ENCODE measurements at regions not wholly inside any gene's neighbourhood (a gene's known extent, or its start where the extent isn't known, plus 50 kb on each side); places are given as distances from the start of the nearest gene placed in this dataset.

DNA sequence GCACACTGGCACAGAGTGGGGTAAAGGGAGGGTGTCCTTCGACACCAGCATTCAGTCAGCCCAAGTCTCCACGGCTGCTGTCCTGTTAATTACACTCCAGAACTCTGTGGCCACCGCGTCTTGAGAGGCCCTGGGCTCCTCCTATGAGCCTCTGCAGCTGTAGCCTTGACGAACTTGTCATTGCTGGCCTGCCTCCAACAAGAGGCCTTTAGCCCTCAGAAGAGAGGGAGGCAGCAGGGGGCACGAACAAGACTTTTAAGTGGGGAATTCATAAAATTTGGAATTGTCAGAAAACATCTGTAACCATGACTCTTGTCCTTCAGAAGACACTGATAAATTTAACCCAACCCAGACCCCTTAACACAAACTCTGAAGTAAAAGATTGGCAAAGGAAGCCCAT is 241.9 kb downstream of the UQCRFS1 start:
- DNase-seq = no peak

DNA sequence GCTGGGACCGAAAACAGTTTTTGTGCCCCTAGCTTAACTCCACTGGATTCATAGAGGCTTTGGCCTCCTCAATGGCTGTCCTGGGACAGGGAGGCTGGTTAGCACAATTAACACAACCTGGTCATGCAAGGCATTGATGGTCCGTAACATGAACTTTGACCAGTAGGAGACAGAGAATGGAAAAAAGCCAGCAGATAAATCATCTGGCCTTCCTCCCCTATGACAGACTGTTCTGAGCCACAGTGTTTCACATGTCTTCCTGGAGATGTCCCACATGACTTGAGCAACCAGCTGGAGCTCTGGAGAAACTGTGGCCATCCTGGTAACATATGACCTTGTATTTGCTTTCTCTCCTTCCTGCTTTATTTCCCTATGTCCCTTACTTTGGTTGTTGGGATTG is 244.2 kb downstream of the UQCRFS1 start:
- DNase-seq = no peak

DNA sequence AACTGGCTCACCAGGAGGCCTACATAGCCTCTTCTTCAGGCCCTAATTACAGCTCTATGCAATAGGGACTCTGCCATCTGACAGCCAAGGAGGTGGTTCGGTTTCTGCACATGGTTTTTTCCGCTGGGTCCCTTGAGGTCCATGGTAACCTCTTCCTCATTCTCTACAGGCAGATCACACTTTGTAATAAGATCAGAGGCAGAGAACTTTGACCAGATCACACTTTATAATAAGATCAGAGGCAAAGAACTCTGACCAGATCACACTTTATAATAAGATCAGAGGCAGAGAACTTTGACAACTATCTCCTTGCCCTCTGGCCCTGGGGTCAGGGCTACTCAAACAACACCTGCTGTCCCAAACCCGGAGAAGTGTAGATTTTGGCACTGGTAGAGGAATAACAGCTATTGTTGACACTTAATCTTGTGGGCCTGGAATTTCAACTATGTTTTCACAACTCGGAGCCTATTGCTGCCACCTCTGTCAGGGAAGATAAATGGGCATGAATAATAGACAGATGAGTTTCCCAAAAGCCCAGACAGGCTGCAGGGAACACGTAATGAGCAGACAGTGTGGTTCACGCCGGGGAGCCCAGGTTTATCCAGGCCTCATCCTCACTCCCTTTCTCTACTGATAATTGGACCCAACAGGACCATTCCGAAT is 246.1 kb downstream of the UQCRFS1 start:
- no peak for DNase-seq

DNA sequence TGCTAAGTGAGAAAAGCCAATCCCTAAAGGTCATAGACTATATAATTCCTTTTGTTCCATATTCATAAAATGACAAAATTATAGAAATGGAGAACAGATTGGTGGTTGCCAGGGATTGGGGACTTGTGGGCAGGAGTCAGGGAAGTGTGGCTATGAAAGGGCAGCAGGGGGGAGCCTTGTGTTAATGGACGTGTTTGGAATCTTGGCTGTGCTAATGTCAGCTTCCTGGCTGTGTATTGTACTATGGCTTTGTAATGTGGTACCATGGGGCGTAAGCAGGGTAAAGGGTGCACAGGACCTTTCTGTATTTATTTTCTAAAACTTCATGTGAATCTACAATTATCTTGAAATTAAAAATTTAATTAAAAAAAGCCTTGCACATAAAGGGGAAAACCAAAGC is 248.5 kb downstream of the UQCRFS1 start:
- no peak for DNase-seq

DNA sequence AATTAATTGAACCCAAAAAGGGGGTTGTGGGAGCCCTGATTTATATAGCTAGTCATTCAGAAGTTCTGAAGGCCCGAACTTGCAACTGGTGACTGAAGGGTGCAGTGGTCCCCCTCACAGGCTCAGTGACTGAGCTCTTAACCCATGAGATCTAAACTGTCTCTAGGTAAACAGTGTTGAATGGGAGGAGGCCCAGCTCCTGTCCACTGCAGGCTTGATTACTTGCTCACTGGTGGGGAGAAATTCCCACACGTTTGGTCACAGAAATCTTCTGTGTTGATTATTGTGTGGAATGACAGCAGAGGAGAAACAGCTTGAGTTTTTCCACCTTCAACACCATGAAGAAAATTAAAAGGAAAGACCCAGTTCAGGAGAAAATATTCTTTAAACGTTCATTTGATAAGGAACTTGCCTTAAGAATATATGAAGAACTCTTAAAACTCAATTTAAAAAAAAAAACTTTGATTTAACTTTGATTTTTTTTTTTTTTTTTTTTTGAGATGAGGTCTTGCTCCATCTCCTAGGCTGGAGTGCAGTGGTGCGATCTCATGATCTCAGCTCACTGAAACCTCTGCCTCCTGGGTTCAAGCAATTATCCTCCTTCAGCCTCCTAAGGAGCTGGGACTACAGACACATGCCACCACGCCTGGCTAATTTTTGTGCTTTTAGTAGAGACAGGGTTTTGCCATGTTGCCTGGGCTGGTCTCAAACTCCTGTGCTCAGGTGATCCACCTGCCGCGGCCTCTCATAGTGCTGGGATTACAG is 249.3 kb downstream of the UQCRFS1 start:
- no peak for DNase-seq

DNA sequence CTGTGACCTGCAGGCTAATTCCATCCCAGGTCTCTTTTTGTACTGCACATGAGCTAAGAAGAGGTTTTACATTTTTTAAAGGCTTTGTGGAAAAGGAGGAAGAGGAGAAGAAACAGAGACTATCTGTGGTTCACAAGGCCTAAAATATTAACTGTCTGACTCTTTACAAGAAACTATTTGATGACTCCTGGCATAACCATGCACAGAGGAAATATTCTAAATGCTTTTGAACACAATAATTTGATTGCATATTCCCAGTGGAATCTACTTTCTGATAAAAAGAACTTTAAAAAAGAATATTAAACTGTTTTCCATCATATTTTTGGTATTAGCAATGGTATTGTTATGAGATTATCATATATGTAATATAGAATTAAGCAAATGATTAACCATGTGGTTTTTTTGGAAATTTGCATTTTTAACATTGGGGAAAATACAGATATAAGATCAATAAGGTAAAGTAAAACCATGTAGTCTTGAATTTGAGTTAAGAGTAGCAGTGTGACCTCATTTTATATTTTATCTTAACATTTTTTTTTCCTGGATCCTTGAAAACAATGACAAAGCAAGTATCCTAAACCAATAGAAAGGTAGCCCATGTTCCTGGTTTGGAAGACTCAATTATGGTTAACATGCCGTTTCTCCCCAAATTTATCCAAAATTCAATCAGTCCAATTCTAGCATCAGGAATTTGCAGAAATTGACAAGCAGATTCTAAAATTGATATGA is 251.0 kb downstream of the UQCRFS1 start:
- no peak for DNase-seq

DNA sequence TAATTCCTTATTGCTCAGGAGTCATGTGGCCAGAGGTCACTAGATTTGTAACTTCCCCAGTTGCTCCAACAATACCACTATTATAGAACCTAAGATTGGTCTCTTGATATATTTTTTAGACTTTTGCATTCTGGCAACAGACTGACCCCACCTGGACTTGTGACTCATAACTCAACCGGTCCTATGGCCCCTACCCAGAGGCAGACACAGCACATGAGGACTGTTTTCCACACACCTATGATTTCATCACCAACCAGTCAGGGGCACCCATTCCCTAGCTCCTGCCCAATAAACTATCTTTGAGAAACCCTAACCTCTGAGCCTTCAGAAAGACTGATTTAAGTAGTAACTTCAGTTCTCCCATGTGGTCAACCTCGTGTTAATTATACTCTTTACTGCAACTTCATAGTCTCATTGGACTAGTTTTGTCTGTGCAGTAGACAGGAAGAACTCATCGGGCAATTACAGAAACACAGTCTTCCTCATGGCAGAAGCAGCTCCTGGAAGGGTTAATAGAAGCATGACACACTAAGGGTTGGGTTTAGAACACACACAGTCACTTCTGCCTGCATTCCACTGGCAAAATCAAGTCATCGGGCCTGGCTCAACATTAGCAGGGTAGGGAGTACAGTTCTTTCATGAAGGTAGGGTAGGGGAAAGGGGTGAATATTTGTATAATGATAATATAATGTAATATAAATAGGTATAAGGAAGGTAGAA is 251.8 kb downstream of the UQCRFS1 start:
- DNase-seq = no peak

DNA sequence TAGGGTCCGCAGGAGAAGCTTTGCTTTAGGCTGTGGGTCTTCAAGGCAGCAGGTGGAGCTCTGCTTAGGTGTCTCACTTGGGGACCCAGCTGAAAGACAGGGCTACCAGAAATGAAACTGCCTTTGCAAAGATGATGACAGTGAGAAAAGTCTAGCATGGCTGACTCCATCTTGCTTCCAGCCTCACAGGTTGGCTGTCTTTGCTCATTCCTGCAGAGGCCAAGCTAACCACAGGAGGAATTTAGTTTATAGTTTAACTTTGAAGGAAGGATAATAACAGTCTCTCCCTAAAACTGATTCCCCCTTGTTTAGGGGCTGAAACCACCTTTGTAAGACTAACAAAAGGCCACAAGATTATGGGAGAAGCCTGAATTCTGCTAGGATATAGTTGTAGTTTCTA is 252.4 kb downstream of the UQCRFS1 start:
- no peak for DNase-seq

DNA sequence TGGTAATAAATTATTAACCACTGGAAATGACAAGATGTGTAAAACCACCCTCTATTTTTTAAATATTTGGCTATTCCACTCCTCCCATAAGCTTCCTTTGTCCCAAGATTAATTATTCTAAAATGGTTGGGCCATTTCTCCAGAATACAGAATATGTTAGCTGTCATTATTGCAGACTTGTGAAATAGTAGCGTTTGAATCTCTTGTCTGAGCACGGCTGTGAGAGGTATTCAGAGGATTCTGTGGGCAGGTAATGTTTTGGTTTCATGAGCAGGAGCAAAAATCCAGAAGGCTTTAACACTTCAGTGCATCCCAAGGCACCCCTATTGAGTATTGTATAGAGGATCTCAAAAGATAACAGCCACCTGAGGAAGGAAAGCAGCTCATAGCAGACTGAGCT is 256.0 kb downstream of the UQCRFS1 start:
- no peak for DNase-seq

DNA sequence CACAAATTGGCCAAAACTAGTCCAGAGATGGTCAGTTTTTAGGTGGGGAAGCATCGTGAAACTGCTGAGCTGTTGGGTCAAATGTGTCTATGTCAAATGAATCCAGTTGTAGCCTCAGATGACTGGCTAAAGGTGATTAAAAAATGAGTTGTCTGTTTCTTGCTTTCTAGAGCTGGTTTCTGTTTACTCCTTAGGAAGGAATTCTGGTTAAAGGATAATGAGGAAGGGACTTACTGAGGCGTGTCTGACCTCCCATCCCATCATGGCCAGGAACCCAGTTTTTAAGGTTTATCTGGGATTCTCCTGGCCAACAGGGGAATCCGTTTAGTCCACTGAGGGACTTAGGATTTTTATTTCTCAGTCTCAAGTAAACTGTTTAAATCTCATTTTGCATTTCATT is 256.5 kb downstream of the UQCRFS1 start:
- no peak for DNase-seq

DNA sequence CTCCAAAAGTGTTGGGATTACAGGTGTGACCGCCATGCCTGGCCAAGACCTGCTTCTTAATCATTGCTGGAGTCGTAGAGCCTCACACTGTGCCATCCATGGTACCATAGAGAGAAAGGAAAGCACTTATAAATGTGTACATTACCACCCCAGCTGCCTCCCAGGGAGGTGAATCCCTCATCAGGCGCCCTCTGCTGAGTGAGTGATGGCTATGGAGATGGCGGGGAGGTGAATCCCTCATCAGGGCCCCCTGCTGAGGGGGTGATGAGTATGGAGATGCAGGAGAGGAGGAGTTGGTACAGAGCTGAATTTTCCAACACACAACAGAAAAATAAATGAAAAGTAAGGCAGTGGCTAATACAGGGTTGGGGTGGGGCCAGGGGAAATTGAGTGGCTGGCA is 263.4 kb downstream of the UQCRFS1 start:
- DNase-seq = no peak

DNA sequence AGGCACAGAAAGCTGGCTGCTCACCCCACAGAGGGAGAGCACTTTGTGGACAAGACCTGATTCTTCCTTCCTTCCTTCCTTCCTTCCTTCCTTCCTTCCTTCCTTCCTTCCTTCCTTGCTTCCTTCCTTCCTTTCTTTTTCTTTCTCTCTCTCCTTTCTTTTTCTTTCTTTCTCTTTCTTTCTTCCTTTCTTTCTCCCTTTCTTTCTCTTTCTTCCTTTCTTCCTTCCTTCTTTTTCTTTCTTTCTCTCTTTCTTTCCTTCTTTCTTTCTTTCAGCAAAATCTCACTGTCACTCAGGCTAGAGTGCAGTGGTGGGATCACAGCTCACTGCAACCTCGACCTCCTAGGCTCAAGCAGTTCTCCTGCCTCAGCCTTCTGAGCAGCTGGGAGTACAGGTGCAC is 263.9 kb downstream of the UQCRFS1 start:
- DNase-seq = no peak

DNA sequence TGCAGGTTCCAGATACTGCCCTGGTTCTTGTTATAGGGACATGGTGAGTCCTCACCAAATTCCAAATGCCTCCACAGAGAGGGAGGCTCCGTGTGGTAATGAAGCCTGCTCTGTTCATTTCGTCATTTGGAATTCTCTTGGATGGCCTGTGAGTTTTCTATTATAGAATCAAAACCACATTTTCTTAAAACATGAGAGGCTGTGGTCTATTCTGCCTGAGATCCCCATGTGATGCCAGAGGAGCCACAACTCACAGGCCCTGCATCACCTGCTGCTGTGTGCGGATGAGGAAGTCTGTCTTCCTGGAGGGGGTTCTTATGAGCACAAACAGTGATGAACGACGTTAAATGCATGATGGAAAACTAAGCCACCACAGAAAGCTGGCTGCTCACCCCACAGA is 264.4 kb downstream of the UQCRFS1 start:
- no peak for DNase-seq

DNA sequence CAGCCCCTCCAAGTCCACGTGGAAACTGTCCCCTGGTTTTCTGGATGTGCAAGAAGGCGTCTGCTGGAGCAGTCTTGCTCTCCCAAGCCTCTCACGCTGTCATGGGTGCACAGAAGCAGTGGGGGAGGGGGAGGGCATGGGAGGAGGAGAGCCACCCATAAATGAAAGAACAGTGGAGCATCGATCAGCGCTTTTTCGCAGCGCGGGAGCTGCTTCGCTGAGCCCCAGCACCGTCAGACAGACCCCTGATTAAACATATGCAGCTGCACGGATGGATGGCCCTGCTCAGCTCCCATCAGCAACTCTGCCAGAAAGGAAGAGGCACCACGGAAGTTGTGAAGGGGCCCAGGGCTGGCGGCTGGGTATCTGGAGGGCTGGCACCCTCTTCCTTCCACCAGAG is 264.9 kb downstream of the UQCRFS1 start:
- no peak for DNase-seq

DNA sequence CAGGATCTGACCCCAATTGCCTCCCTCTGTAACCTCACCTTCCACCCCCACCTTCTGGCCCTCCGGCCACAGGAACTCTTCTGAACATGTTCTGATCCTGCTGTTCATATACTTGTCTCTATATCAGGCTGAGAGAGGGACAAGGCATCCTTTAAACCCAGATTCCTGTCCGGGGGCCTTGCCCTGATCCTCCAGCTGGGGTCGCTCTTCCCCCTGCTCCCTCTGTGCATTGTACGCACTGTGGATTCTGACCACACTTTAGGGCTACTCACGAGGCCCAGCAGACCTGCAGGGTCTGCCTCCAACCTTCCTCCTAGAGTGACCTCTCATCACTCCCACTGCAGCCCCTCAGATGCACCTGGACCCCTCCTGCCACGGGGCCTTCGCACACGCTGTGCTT is 269.3 kb downstream of the UQCRFS1 start:
- no peak for DNase-seq

DNA sequence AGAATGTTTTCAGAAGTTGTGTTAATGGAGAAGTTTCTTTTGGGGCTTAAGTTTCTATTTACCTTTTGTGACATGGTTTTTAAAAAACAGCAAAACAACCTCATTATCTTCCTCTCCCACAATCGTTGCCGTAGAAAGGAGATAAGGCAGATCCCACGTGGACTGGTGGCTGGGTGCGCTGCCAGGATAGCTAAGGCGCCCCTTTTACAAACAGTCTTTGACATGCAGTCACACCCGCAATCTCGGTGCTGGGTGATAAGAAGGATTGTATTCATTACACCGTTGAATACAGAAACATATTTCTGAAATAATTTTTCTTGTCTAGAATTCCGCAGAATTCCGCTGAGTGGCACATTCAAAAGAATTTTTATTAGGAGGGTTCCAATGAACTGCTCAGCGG is 271.1 kb downstream of the UQCRFS1 start:
- DNase-seq = no peak

DNA sequence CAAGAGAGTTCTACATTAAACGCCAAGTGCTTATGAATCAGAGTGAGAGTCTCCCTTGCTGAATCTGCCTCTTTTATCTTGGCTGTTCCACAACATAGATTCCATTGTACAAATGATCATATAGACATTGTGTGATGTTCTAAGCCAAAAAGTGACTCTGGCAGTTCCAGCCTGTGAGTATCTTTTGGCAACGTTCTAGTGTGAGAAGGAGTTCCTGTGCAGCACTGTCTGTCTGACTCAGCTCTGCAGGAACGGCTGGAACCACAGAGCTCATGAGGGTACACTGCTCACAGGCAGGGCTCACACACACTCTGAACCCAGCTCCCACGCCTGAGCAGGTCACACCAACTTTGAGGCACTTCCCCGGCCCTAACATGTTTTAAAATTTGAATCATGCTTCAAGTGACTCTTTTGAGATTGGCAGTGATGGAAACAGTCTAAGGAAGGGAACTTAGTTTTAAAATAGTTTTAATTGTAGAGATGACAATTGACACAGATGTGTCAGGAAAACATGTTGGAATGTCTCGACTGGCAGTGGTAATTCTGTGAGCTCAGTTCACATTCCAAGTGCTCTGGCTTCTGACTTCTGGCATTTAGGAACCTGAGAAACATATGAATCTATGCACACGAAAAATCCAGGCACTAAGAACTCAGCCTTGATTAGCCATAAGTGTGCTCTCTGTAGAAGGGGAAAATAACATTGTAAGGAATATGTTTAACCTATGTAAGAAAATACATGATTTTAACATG is 272.0 kb downstream of the UQCRFS1 start:
- no peak for DNase-seq

DNA sequence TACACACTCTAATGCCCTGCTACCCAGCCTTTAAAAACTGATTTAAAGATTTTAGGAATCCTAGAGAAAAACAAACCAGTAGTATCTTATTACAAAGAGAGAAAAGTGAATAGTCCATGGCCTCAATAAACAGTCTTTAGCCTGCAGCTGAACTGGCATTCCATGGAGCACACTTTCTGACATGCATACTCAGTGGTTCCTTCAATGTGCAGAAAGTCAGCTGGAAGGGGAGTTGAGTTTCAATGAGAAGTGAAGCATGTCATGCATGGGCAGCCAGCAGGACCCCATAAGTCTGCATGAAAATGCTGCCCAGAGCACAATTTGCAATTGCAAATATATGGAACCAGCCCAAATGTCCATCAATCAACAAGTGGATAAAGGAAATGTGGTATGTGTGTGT is 273.7 kb downstream of the UQCRFS1 start:
- no peak for DNase-seq

DNA sequence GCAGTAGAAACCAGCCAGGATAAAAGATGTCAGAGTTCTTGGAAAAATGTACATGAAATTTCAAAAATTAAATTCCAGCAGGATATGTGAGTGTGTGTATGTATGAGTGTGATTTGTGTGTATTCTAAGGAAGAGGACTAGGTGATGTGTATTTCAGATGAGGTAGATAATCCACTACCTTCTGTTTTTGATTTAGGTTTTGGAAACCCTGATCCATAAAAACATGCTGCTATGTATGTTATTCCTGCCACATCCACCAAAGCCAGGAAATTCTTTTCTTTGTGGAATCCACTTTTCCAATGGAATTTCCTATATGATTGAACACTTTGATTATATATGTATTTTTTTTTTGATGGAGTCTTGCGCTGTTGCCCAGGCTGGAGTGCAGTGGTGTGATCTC is 276.9 kb downstream of the UQCRFS1 start:
- DNase-seq = no peak

DNA sequence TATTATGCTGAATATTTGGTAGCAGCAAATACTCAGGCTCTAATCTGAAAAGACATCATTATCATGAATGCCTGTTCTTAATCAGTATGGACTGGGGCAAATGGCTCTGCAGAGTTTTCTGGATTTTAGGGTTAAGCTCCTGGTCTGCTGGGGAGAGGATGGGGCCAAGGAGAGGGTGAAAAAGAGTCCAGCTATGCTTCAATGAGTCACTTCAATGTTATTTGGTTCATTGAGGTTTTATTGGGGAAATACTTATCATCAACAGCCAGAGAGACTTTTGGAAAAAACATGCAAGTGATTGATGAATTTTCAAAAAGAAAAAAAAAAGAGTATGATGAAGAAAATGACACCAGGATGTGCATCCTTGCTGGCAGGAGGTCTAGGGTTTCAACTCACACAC is 278.3 kb downstream of the UQCRFS1 start:
- DNase-seq = no peak

DNA sequence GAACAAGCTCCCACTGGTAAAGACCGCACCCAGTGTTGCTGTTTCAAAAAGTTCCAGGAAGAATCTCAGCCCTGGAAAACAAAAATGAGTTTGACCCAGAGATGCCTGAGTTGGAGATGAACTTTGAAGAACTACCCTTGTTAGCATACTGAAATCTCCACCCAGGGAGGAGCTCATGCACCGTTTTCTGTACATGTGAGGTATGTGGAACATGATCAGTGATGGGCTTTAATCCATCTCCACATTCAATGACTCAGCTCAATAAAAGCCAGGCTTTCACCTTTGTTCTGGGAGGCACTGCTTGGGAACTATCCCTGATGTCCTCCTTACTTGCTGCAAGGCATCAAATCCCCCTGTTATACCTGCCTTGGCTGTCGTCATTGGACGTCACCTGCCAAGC is 279.9 kb downstream of the UQCRFS1 start:
- DNase-seq = no peak

DNA sequence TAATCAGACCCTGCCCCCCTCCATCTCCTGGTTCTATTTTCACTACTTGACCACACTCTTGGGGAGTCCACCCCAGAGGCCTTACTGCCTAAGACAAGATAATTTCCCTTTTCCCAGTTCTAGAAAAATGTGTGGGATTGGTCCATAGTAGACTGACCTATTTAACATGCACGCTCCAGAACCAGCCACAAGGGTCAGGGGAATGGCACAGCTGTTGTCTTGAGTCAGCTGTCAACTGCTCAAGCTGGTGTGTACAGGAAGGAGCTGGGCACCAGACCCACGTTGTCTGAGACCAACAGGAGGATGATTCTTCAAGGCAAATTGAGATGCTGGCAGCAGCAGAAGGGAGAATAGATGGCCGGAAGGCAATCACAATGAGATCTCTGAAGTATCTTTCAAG is 280.5 kb downstream of the UQCRFS1 start:
- DNase-seq = no peak

DNA sequence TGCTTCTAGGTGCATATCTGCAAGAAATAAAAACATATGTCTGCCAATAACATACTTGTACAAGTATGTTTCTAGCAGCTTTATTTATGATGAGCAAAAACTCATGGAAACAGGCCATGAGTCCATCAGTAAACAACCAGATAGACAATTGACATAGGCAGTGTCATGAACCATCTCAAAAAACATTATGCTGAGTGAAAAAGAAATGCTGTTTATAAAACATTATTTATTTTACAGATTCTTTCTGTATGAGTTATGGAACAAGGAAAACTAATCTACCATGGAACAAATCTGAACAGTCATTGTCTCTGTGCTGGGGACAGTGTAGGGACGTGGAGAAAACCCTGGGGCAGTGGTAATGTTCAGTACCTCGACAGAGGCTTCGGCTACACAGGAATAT is 283.9 kb downstream of the UQCRFS1 start:
- no peak for DNase-seq

Data from DMS79 treated with DMSO at 0.1 percent for 48 hours (cell line).